Upper lobe of right lung (tissue), 1 donor: ENCODE measurements at regions not wholly inside any gene's neighbourhood (a gene's known extent, or its start where the extent isn't known, plus 50 kb on each side); places are given as distances from the start of the nearest gene placed in this dataset.

ENCODE experiments used
- ATAC-seq: fragments of 200-7000 bp; cut with Tn5 transposase; one replicate; pipeline ENCODE4 v1.9.1; 2020; ENCODE audit warnings: mild to moderate bottlenecking, moderate library complexity
- DNase-seq: peaks from one replicate; pipeline ENCODE4 v3.0.0-alpha.2; 2020
- H3K27ac ChIP-seq: fragments of 200-600 bp; one replicate; pipeline ENCODE4 v1.8.0; 2022
- H3K27me3 ChIP-seq: fragments of 200-600 bp; one replicate; pipeline ENCODE4 v1.8.0; 2022; ENCODE audit warnings: mild to moderate bottlenecking
- H3K36me3 ChIP-seq: fragments of 200-600 bp; one replicate; pipeline ENCODE4 v1.8.0; 2022
- H3K4me1 ChIP-seq: fragments of 200-600 bp; one replicate; pipeline ENCODE4 v1.8.0; 2022
- H3K4me3 ChIP-seq: fragments of 200-600 bp; one replicate; pipeline ENCODE4 v1.8.0; 2022; ENCODE audit warnings: mild to moderate bottlenecking
- H3K9me3 ChIP-seq: fragments of 200-600 bp; one replicate; pipeline ENCODE4 v1.8.0; 2022
- intact Hi-C: fragments of 100-400 bp; cut with DNase I; formaldehyde crosslinking; loops from one replicate; pipeline ENCODE4 v1.11.0; 2022
- TF ChIP-seq, protein P1 (sequence below): fragments of 200-600 bp; IDR thresholded peaks from one replicate; pipeline ENCODE4 v1.8.0; 2022; ENCODE audit warnings: antibody characterized with exemption
- donor health status: DM: no; HTN: yes; CAD: no; lungs with severe emphysema.

DNA sequence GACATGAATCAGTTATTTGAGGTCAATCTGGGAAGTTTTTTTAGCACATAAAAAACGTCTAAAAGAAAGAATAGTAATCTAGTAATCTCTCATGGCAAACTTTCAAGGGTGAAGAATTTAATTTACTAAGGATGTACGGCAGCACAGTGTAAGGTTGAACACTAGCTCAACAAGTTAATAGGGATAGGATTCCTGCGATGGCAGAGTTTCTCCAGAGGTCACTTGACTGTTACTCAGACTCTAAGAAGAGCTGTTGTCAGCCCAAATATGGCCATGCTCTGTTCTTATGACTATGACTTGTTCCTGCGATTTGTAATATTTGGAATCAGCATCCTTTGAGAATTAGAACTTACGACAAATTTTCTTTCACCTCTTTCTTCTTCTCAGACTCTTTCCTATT, 553.3 kb upstream of the TNP1 start:
- intact Hi-C loops: no loop called here
- DNase-seq (no peak), ATAC-seq (peak; percentile 30)
- H3K4me3 ChIP-seq: no peak overlapping the region
- TF ChIP-seq, protein P1, sequence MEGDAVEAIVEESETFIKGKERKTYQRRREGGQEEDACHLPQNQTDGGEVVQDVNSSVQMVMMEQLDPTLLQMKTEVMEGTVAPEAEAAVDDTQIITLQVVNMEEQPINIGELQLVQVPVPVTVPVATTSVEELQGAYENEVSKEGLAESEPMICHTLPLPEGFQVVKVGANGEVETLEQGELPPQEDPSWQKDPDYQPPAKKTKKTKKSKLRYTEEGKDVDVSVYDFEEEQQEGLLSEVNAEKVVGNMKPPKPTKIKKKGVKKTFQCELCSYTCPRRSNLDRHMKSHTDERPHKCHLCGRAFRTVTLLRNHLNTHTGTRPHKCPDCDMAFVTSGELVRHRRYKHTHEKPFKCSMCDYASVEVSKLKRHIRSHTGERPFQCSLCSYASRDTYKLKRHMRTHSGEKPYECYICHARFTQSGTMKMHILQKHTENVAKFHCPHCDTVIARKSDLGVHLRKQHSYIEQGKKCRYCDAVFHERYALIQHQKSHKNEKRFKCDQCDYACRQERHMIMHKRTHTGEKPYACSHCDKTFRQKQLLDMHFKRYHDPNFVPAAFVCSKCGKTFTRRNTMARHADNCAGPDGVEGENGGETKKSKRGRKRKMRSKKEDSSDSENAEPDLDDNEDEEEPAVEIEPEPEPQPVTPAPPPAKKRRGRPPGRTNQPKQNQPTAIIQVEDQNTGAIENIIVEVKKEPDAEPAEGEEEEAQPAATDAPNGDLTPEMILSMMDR: no peak
- H3K4me1 ChIP-seq: peaks cover 9% of the 10 kb centered on the region
- no peaks in the 10 kb centered on the region for H3K9me3 ChIP-seq
- no peaks in the 10 kb centered on the region for H3K36me3 ChIP-seq
- no peaks in the 10 kb centered on the region for H3K27me3 ChIP-seq
- no peak overlapping the region for H3K27ac ChIP-seq

DNA sequence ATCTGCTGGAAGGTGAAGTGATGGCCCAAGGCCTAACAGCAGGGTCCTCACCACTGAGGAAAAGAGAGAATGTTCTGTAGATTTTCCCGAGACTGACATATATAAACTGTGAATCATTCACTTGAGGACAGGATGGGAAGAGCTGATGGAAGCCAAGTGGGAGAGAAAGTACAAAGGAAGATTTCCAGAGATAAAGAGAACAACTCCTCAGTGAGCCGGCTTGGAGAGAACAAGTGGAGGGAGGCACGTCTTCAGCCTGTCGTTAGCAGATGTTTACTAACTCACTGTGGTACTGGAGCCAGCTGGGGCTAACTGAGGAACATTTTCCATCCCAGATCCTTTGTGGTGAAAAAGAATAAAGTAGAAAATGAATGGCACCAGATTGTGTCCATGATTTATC, 552.9 kb upstream of the TNP1 start:
- no peak for ATAC-seq

DNA sequence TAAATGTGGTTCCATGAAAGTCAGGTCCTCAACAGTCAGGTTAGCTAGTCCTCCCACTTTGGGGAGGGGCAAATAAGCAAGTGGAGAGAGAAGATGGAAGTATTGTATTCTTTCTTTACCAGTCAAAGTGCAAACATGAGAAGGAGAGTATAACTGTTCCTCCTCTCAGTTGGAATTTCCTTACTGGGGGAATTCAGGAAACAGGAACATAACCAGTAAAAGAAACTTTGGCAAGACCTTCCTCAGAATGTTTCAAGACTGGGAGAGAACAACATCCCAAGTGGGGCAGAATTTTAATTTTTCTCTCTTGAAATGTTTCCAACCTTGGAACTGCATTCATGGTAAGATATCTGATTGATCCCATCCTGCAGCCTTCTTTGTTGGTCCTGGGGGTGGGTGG, 552.4 kb upstream of the TNP1 start:
- intact Hi-C loops: no loop called here

More for the DNA sequence above, 552.9 kb upstream of the TNP1 start:
- DNase-seq: no peak
- TF ChIP-seq, protein P1: no peak
- Histone ChIP-seq H3K4me3 (no peak overlapping the region), H3K4me1 (peaks cover 9% of the 10 kb centered on the region), H3K27me3 (no peaks in the 10 kb centered on the region), H3K36me3 (no peaks in the 10 kb centered on the region), H3K9me3 (no peaks in the 10 kb centered on the region), H3K27ac (no peak overlapping the region)
- intact Hi-C loops: no loop called here

DNA sequence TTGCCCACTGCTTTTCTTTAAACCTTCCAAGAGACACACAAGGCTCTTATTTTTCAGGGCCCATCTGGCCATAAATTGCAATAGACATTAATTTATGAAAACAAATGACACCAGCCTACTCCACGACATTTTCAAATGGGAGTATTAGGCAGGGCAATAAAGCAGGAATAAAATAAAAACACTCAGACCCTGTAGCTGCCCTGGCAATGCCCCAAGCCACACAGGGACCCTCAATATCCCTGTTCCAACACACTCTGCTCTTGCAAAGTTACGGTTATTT, 550.8 kb upstream of the TNP1 start:
- no peak overlapping the region for H3K27ac ChIP-seq
- H3K27me3 ChIP-seq: no peaks in the 10 kb centered on the region
- no peak overlapping the region for H3K4me3 ChIP-seq
- H3K4me1 ChIP-seq: peaks cover 9% of the 10 kb centered on the region
- TF ChIP-seq, protein P1: no peak
- no peak for DNase-seq
- no peaks in the 10 kb centered on the region for H3K9me3 ChIP-seq
- ATAC-seq: no peak
- H3K36me3 ChIP-seq: no peaks in the 10 kb centered on the region
- intact Hi-C loops: no loop called here

More for the DNA sequence above, 552.4 kb upstream of the TNP1 start:
- Histone ChIP-seq H3K36me3 (no peaks in the 10 kb centered on the region), H3K9me3 (no peaks in the 10 kb centered on the region), H3K27me3 (no peaks in the 10 kb centered on the region), H3K27ac (no peak overlapping the region), H3K4me3 (no peak overlapping the region), H3K4me1 (peaks cover 9% of the 10 kb centered on the region)
- ATAC-seq (no peak), DNase-seq (no peak)
- TF ChIP-seq, protein P1: no peak

DNA sequence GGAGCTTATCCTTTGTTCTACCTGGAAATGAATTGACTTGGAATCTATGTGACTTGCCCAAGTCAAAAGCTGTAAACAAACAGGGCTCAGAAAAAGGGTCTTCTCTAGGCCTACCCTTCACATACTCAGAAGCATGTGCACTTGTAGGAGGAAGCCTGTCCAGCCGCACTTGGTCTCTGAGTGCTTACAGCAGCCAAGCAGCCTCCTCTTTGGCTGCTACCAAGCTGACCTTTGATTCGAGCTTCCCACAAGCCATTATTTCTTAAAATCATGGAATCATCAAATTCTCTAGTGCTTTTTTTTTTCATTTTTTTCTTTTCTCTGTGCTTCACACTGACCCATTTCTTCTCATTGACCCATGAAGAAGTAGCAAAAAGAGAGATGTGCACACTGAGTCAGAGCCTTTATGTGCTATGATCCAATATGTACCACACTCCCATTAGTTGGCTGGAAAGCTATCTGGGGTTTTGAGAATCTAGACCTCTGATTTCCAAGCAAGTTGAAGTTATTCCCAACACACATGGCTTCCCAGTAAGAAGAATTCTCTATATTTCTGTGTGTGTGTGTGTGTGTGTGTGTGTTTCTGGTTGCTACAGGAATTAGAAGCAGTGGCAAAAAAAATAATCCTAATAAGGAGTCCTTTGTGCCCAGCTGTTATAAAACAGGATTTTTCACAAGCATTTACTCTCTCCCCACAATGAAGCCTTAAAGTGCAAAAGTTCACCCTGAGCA, 550.3 kb upstream of the TNP1 start:
- H3K27me3 ChIP-seq: no peaks in the 10 kb centered on the region
- intact Hi-C loops: no loop called here
- H3K4me3 ChIP-seq: no peak overlapping the region
- no peaks in the 10 kb centered on the region for H3K9me3 ChIP-seq
- TF ChIP-seq, protein P1: no peak
- DNase-seq (no peak), ATAC-seq (no peak)
- H3K4me1 ChIP-seq: peaks cover 9% of the 10 kb centered on the region
- no peak overlapping the region for H3K27ac ChIP-seq
- no peaks in the 10 kb centered on the region for H3K36me3 ChIP-seq

DNA sequence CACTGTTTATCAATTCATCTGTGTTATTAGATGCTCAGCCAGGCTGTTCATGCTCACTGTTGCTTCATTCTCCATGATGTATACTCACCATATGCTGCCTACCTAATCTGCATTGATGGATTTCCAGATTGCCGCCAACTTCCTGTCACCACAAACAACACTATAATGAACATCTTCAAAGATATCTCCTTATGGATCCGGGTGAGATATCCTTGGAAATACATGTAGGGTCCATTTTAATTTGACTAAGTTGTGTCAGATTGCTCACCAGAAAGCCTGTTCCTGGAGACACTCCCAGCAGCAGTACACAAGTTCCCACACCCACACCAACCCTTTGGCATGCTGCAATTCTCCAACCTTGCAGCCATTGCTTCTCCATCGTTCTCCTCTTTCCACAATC, 547.5 kb upstream of the TNP1 start:
- intact Hi-C loops: no loop called here
- no peak overlapping the region for H3K27ac ChIP-seq
- ATAC-seq (no peak), DNase-seq (no peak)
- H3K36me3 ChIP-seq: no peaks in the 10 kb centered on the region
- H3K27me3 ChIP-seq: no peaks in the 10 kb centered on the region
- peaks cover 4% of the 10 kb centered on the region for H3K4me1 ChIP-seq
- no peak overlapping the region for H3K4me3 ChIP-seq
- no peaks in the 10 kb centered on the region for H3K9me3 ChIP-seq
- TF ChIP-seq, protein P1: no peak
